LNCaP clone FGC (cell line): ENCODE measurements at regions not wholly inside any gene's neighbourhood (a gene's known extent, or its start where the extent isn't known, plus 50 kb on each side); places are given as distances from the start of the nearest gene placed in this dataset.
"Not testable (repeated sequence)": the region's sequence is repeated elsewhere in the genome, so short reads cannot be mapped to it uniquely, and the experiment has no call there.

Experiments used
- DNase-seq: peaks from one replicate; pipeline ENCODE4 v3.0.0-alpha.2; 2011; ENCODE audit warnings: low read depth
- H3K4me3 ChIP-seq: 2 replicates; pipeline ENCODE4 v1.5.1; 2011; ENCODE audit warnings: mild to moderate bottlenecking, low read depth, low read length, control low read depth
- CTCF ChIP-seq: IDR thresholded peaks from 2 replicates; pipeline ENCODE4 v1.5.1; 2012; ENCODE audit warnings: mild to moderate bottlenecking; ENCODE audit not compliant: control insufficient read depth, insufficient read depth; ENCODE audit errors: extremely low read depth

GRCh38 chr2:85951351-85952067, 62.7 kb upstream of the ST3GAL5 start:
- TF ChIP-seq CTCF = no peak
- H3K4me3 ChIP-seq = no peak overlapping the region
- DNase-seq = no peak

GRCh38 chr2:85950743-85951142, 62.0 kb upstream of the ST3GAL5 start:
- TF ChIP-seq CTCF = no peak
- no peak overlapping the region for H3K4me3 ChIP-seq
- no peak for DNase-seq

- no peak for TF ChIP-seq CTCF
- DNase-seq = no peak
- no peak overlapping the region for H3K4me3 ChIP-seq
These were observed 60.5 kb upstream of the ST3GAL5 start for GRCh38 chr2:85949280-85949679.

GRCh38 chr2:85947593-85947992, 58.8 kb upstream of the ST3GAL5 start:
- no peak for DNase-seq
- no peak overlapping the region for H3K4me3 ChIP-seq
- TF ChIP-seq CTCF = no peak

- no peak overlapping the region for H3K4me3 ChIP-seq
- TF ChIP-seq CTCF = no peak
- no peak for DNase-seq
These were observed 56.8 kb upstream of the ST3GAL5 start for GRCh38 chr2:85945586-85945985.

GRCh38 chr2:85945172-85945571, 56.4 kb upstream of the ST3GAL5 start:
- no peak for TF ChIP-seq CTCF
- DNase-seq = no peak
- no peak overlapping the region for H3K4me3 ChIP-seq

GRCh38 chr2:85942346-85942957, 53.7 kb upstream of the ST3GAL5 start:
- no peak for TF ChIP-seq CTCF

GRCh38 chr2:85941490-85941889, 52.7 kb upstream of the ST3GAL5 start:
- not testable (repeated sequence) for DNase-seq, H3K4me3 ChIP-seq

More at GRCh38 chr2:85942346-85942957, 53.7 kb upstream of the ST3GAL5 start:
- no peak for DNase-seq
- H3K4me3 ChIP-seq = no peak overlapping the region
